Activated CD4-positive, alpha-beta T cell treated with anti-CD3 and anti-CD28 coated beads, Interleukin-2, amount 50 U/mL, for 48 hours (primary cell): ENCODE measurements at regions not wholly inside any gene's neighbourhood (a gene's known extent, or its start where the extent isn't known, plus 50 kb on each side); places are given as distances from the start of the nearest gene placed in this dataset.
"Not testable (repeated sequence)": the region's sequence is repeated elsewhere in the genome, so short reads cannot be mapped to it uniquely, and the experiment has no call there.

Source experiments
- DNase-seq, 2 experiments: peaks; one replicate each; pipeline ENCODE4 v3.0.0-alpha.2; 2020

DNA sequence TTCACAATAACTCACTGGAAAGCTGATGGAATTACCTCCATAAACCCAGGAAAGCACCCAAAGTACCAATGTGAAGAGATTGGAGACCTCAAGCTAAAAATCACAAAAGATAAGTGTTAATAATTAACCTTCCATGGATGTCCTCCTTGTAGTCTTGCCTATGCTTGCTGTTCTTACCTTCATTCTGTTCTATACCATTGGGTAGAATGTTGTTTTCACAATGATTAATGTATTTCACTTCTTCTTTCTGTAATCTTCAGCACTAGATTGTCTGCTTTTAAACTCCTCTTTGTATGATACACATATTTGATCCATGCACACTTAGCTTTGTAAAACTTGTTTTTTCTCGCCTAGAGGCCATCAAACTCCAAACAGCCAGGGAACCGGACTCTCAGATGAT lies 570.3 kb downstream of the RAPGEF2 start:
- no peak for DNase-seq

DNA sequence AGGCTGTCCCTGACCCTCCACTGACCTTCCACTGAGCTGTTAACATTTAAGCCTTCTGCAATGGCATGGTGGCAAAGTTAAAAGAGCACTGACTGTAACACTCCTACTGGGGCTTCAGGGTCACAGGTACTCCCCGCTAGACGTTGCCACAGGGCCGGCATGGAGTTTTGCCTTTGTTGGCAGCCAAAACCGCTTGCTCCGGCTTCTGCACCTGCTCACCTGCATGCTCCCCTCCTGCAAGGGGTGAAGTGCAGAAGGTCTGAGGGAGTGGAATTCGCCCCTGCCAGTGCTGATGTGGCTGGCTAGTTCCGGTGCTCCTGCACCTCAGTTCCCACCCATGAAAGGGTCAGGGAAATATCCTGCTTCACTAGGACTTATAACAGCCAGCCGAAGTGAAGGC lies 571.4 kb downstream of the RAPGEF2 start:
- no peak for DNase-seq

- DNase-seq, result no peak
Observed at GRCh38 chr4:159677521-159677920, 574.6 kb downstream of the RAPGEF2 start.

GRCh38 chr4:159682996-159683395 lies 580.1 kb downstream of the RAPGEF2 start:
- no peak for DNase-seq

- no peak for DNase-seq
Observed at GRCh38 chr4:159684061-159684460, 581.2 kb downstream of the RAPGEF2 start.

GRCh38 chr4:159685340-159686092 lies 582.6 kb downstream of the RAPGEF2 start:
- DNase-seq, result no peak

GRCh38 chr4:159689526-159689925 lies 586.6 kb downstream of the RAPGEF2 start:
- DNase-seq, result no peak

- DNase-seq, result no peak
Observed at GRCh38 chr4:159697322-159698283, 594.7 kb downstream of the RAPGEF2 start.

- no peak for DNase-seq
Observed at GRCh38 chr4:159698336-159698735, 595.5 kb downstream of the RAPGEF2 start.

DNA sequence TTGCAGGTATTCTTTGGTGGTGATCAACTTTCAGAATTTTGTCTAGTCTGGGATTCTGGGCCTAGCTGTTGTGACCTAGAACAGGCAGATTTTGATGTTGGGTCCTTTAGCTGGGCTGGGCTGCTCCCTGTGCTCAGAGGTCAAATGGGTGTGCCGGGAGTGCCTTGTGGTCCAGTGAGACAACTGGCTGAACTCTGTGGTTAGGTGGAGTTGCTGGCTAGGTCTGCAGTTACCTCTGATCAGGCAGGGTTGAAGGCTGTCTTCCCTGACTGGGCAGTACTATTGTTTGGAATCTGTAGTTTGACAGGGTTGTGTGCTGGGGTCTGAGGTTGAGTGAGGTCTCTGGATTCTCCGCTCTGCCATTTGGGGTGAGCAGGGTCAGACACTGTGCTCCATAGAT lies 599.3 kb downstream of the RAPGEF2 start:
- no peak for DNase-seq

DNA sequence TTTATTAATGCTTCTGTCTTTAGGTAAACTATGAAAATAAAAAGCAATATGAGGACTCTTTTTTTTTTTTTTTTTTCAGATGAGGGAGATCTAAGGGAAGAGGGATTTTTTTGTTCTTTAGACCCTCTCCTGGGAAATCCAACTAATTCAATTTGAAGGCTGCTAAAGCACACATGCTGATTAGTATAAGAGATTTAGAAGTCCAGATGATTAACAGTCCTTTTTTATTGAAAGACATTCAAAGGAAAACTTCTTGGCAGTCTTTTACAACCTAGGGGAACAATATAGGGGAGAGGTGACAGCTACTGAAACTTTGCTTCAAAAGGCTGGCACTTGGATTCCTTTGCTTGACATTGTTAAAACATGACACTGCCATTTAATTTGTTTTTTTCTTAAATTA lies 602.5 kb downstream of the RAPGEF2 start:
- DNase-seq, result no peak

DNA sequence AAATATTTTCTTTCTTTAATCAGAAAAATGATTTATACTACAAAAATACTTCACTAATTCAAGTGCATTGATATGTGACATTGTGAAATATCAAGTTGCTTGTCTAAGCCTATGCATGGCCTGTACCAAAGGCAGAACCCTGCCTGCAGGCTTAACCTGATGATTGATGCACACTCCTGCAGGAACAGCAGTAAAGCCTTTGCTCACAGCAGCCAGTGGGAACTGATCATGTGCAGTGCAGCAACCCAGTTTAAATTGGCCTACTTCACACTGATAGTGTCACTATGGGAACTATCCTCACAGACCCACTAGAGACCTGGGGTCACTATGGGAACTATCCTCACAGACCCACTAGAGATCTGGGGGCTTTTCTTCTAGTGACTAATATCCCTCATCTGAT lies 603.8 kb downstream of the RAPGEF2 start:
- no peak for DNase-seq

DNA sequence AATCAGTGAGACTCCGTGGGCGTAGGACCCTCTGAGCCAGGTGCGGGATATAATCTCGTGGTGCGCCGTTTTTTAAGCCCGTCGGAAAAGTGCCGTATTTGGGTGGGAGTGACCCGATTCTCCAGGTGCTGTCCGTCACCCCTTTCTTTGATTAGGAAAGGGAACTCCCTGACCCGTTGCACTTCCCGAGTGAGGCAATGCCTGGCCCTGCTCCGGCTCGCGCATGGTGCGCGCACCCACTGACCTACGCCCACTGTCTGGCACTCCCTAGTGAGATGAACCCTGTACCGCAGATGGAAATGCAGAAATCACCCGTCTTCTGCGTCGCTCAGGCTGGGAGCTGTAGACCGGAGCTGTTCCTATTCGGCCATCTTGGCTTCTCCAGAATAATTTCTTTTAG lies 612.3 kb downstream of the RAPGEF2 start:
- DNase-seq, result not testable (repeated sequence)

GRCh38 chr4:159719531-159719930 lies 616.7 kb downstream of the RAPGEF2 start:
- no peak for DNase-seq

- DNase-seq, result no peak
Observed at GRCh38 chr4:159722052-159722451, 619.2 kb downstream of the RAPGEF2 start.

- no peak for DNase-seq
Observed at GRCh38 chr4:159722918-159723317, 620.0 kb downstream of the RAPGEF2 start.

- no peak for DNase-seq
Observed at GRCh38 chr4:159723341-159724048, 620.6 kb downstream of the RAPGEF2 start.

GRCh38 chr4:159725571-159725970 lies 622.7 kb downstream of the RAPGEF2 start:
- DNase-seq, result no peak

DNA sequence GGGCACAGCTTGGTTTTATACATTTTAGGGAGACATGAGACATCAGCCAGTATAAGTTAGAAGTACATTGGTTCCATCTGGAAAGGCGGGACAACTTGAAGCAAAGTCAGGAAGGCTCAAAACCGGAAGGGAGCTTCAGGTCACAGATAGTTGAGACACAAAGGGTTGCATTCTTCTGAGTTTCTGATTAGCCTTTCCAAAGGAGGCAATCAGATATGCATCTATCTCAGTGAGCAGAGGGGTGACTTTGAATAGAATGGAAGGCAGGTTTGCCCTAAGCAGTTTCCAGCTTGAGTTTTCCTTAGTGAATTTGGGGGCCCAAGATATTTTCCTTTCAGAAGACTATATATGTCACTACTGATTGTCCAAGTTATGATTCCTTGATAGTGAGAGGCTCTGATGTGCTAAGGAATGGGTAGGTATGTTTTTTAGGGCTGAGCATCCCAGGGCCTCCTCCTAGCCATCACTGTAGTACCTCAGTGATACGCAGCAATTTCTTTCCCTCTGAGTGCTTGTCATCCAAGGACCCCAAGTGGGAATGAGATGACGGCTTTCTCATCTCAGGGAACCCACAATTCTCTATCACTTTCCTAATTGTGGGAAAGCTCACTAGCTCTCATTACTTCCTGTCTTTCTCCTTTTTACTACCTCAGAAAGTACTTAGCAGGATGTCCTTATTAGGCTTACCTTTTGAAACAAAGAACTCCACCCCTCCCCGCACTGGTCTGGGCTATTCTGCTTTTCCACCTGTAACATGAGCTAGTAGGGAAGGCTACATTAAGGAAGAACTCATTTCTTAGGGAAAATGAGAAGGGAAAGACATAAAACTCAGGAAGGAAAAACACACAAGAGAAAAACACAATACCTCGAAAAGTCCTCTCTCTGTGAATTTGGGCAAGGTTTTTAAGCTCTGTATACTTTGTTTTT lies 632.7 kb downstream of the RAPGEF2 start:
- no peak for DNase-seq

- DNase-seq, result no peak
Observed at GRCh38 chr4:159736411-159736810, 633.5 kb downstream of the RAPGEF2 start.

DNA sequence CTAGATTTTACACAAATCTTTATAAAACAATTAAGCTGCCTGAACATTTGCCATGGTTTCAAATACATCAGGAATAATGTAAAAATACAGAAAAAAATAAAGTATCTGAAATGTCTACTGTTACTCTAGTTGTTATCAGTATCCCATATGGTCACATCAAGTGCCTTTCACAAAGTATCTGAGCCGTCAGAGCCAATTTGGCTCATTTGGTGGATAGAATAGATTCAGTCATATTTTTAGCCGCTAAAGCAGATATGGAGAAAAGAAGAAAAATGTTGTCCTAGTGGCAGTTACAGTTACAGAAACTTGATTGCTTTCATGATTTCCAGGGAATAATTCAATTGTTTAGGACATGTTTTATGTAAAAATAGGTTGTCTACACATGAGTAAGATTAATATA lies 641.1 kb downstream of the RAPGEF2 start:
- no peak for DNase-seq

DNA sequence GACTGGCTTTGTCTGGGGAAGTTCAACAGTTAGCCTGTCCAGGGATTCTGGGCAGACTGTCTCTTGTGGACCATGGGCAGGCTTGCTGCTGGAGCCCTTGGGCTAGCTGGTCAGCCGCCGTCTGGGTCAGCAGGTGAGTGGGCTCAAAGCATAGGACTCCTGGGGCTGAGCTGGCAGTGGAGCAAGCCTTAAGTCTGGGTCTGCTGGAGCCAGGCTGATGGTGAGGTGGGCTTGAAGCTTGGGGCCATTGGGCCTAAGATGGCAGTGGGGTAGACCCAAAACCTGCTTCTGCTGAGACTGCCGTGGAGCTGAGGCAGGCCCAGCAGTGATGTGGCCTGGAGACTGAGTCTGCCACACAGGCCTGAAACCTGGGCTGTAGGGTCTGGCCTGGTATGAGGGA lies 645.1 kb downstream of the RAPGEF2 start:
- DNase-seq, result no peak
